Spleen (tissue), 7 donors: ENCODE measurements at regions not wholly inside any gene's neighbourhood (a gene's known extent, or its start where the extent isn't known, plus 50 kb on each side); places are given as distances from the start of the nearest gene placed in this dataset.

Source experiments
- CTCF ChIP-seq, 11 experiments: fragments of 200-600 bp in 7 of 11; fragments of 450-650 bp in 4 of 11; sonication (generic) in 4 of 11; IDR thresholded peaks in 8 of 11; conservative IDR thresholded peaks in 3 of 11; 1 replicate in 7 of 11; 2 replicates in 4 of 11; pipeline versions ENCODE4 v1.4.0 to v1.8.0; 2016 to 2021; ENCODE audit warnings: antibody characterized with exemption in 11 of 11, inconsistent platforms in 4 of 11, mild to moderate bottlenecking in 1 of 11
- POLR2A ChIP-seq, 3 donors: fragments of 450-650 bp; IDR thresholded peaks; one replicate each; pipeline ENCODE4 v1.5.1; 2017; ENCODE audit warnings: antibody characterized with exemption in 3 of 3, mild to moderate bottlenecking in 1 of 3
- POLR2AphosphoS5 ChIP-seq, 3 donors: sonication (generic); formaldehyde crosslinking; IDR thresholded peaks; one replicate each; pipeline ENCODE4 v1.5.1; 2017; ENCODE audit warnings: antibody characterized with exemption in 3 of 3
- donor health status: DM: no; HTN: no; CAD: no; lungs with moderate emphysema.
- donor health status: DM: no; HTN: no; CAD: no.
- donor health status: DM: no; HTN: no; CAD: no.

GRCh38 chr6:126199466-126199865 is 140.4 kb upstream of the CENPW start:
- TF ChIP-seq CTCF (IDR thresholded peaks at IDR 0.05 in 8 of 11, conservative IDR thresholded peaks at IDR 0.05 in 3 of 11), result no peak
- TF ChIP-seq POLR2A (IDR thresholded peaks at IDR 0.05), result no peak
- TF ChIP-seq POLR2AphosphoS5 (IDR thresholded peaks at IDR 0.05), result no peak
